ENCODE measurements at regions not wholly inside any gene's neighbourhood (a gene's known extent, or its start where the extent isn't known, plus 50 kb on each side); places are given as distances from the start of the nearest gene placed in this dataset.

- no peaks in the 10 kb centered on the region for H3K4me1 ChIP-seq (ENCODE audit: insufficient read depth, low read length)
- H3K9me3 ChIP-seq (ENCODE audit: control insufficient read depth, insufficient read depth, low read length): peaks cover 9% of the 10 kb centered on the region
- H3K36me3 ChIP-seq (ENCODE audit: insufficient read depth, low read length): no peaks in the 10 kb centered on the region
- H3K9ac ChIP-seq (ENCODE audit: low read depth, low read length): no peak overlapping the region
These were observed 825.7 kb downstream of the TECRL start for GRCh38 chr4:63583561-63583960.

GRCh38 chr4:63583007-63583406, 826.2 kb downstream of the TECRL start:
- H3K36me3 ChIP-seq (ENCODE audit: insufficient read depth, low read length): no peaks in the 10 kb centered on the region
- peaks cover 9% of the 10 kb centered on the region for H3K9me3 ChIP-seq (ENCODE audit: control insufficient read depth, insufficient read depth, low read length)
- no peaks in the 10 kb centered on the region for H3K4me1 ChIP-seq (ENCODE audit: insufficient read depth, low read length)
- no peak overlapping the region for H3K9ac ChIP-seq (ENCODE audit: low read depth, low read length)

GRCh38 chr4:63580796-63581475, 828.3 kb downstream of the TECRL start:
- Histone ChIP-seq H3K4me1 (ENCODE audit: insufficient read depth, low read length) (no peaks in the 10 kb centered on the region), H3K9me3 (ENCODE audit: control insufficient read depth, insufficient read depth, low read length) (peaks cover 15% of the 10 kb centered on the region), H3K9ac (ENCODE audit: low read depth, low read length) (no peak overlapping the region), H3K36me3 (ENCODE audit: insufficient read depth, low read length) (no peaks in the 10 kb centered on the region)

GRCh38 chr4:63578383-63578782, 830.9 kb downstream of the TECRL start:
- Histone ChIP-seq H3K4me1 (ENCODE audit: insufficient read depth, low read length) (no peaks in the 10 kb centered on the region), H3K36me3 (ENCODE audit: insufficient read depth, low read length) (no peaks in the 10 kb centered on the region), H3K9me3 (ENCODE audit: control insufficient read depth, insufficient read depth, low read length) (peaks cover 15% of the 10 kb centered on the region), H3K9ac (ENCODE audit: low read depth, low read length) (no peak overlapping the region)

GRCh38 chr4:63566658-63567057, 842.6 kb downstream of the TECRL start:
- Histone ChIP-seq H3K9me3 (ENCODE audit: control insufficient read depth, insufficient read depth, low read length) (peaks cover 2% of the 10 kb centered on the region; the same call in 1 of the 2 replicates), H3K4me1 (ENCODE audit: insufficient read depth, low read length) (no peaks in the 10 kb centered on the region), H3K9ac (ENCODE audit: low read depth, low read length) (no peak overlapping the region), H3K36me3 (ENCODE audit: insufficient read depth, low read length) (no peaks in the 10 kb centered on the region)

- peaks cover 2% of the 10 kb centered on the region; the same call in 1 of the 2 replicates for H3K9me3 ChIP-seq (ENCODE audit: control insufficient read depth, insufficient read depth, low read length)
- H3K36me3 ChIP-seq (ENCODE audit: insufficient read depth, low read length): no peaks in the 10 kb centered on the region
- no peak overlapping the region for H3K9ac ChIP-seq (ENCODE audit: low read depth, low read length)
- H3K4me1 ChIP-seq (ENCODE audit: insufficient read depth, low read length): no peaks in the 10 kb centered on the region
These were observed 845.8 kb downstream of the TECRL start for GRCh38 chr4:63563288-63564014.

- Histone ChIP-seq H3K9ac (ENCODE audit: low read depth, low read length) (no peak overlapping the region), H3K4me1 (ENCODE audit: insufficient read depth, low read length) (no peaks in the 10 kb centered on the region), H3K9me3 (ENCODE audit: control insufficient read depth, insufficient read depth, low read length) (no peaks in the 10 kb centered on the region), H3K36me3 (ENCODE audit: insufficient read depth, low read length) (no peaks in the 10 kb centered on the region)
These were observed 850.5 kb downstream of the TECRL start for GRCh38 chr4:63558709-63559108.

- Histone ChIP-seq H3K4me1 (ENCODE audit: insufficient read depth, low read length) (no peaks in the 10 kb centered on the region), H3K36me3 (ENCODE audit: insufficient read depth, low read length) (no peaks in the 10 kb centered on the region), H3K9me3 (ENCODE audit: control insufficient read depth, insufficient read depth, low read length) (no peaks in the 10 kb centered on the region), H3K9ac (ENCODE audit: low read depth, low read length) (no peak overlapping the region)
These were observed 852.9 kb downstream of the TECRL start for GRCh38 chr4:63556332-63556731.

GRCh38 chr4:63553123-63553522, 856.1 kb downstream of the TECRL start:
- Histone ChIP-seq H3K9me3 (ENCODE audit: control insufficient read depth, insufficient read depth, low read length) (no peaks in the 10 kb centered on the region), H3K4me1 (ENCODE audit: insufficient read depth, low read length) (no peaks in the 10 kb centered on the region), H3K9ac (ENCODE audit: low read depth, low read length) (no peak overlapping the region), H3K36me3 (ENCODE audit: insufficient read depth, low read length) (no peaks in the 10 kb centered on the region)

- Histone ChIP-seq H3K9me3 (ENCODE audit: control insufficient read depth, insufficient read depth, low read length) (no peaks in the 10 kb centered on the region), H3K9ac (ENCODE audit: low read depth, low read length) (no peak overlapping the region), H3K36me3 (ENCODE audit: insufficient read depth, low read length) (no peaks in the 10 kb centered on the region), H3K4me1 (ENCODE audit: insufficient read depth, low read length) (no peaks in the 10 kb centered on the region)
These were observed 867.4 kb downstream of the TECRL start for GRCh38 chr4:63541828-63542227.

GRCh38 chr4:63529581-63530337, 879.5 kb downstream of the TECRL start:
- Histone ChIP-seq H3K9me3 (ENCODE audit: control insufficient read depth, insufficient read depth, low read length) (no peaks in the 10 kb centered on the region), H3K9ac (ENCODE audit: low read depth, low read length) (no peak overlapping the region), H3K36me3 (ENCODE audit: insufficient read depth, low read length) (no peaks in the 10 kb centered on the region), H3K4me1 (ENCODE audit: insufficient read depth, low read length) (no peaks in the 10 kb centered on the region)

- Histone ChIP-seq H3K9ac (ENCODE audit: low read depth, low read length) (no peak overlapping the region), H3K9me3 (ENCODE audit: control insufficient read depth, insufficient read depth, low read length) (no peaks in the 10 kb centered on the region), H3K36me3 (ENCODE audit: insufficient read depth, low read length) (no peaks in the 10 kb centered on the region)
These were observed 880.8 kb downstream of the TECRL start for GRCh38 chr4:63528256-63528991.

GRCh38 chr4:63526251-63526650, 883.0 kb downstream of the TECRL start:
- Histone ChIP-seq H3K36me3 (ENCODE audit: insufficient read depth, low read length) (no peaks in the 10 kb centered on the region), H3K4me1 (ENCODE audit: insufficient read depth, low read length) (no peaks in the 10 kb centered on the region), H3K9me3 (ENCODE audit: control insufficient read depth, insufficient read depth, low read length) (peaks cover 8% of the 10 kb centered on the region; the same call in 1 of the 2 replicates), H3K9ac (ENCODE audit: low read depth, low read length) (no peak overlapping the region)

More at GRCh38 chr4:63528256-63528991, 880.8 kb downstream of the TECRL start:
- no peaks in the 10 kb centered on the region for H3K4me1 ChIP-seq (ENCODE audit: insufficient read depth, low read length)

GRCh38 chr4:63524764-63525163, 884.5 kb downstream of the TECRL start:
- H3K4me1 ChIP-seq (ENCODE audit: insufficient read depth, low read length): no peaks in the 10 kb centered on the region
- H3K9me3 ChIP-seq (ENCODE audit: control insufficient read depth, insufficient read depth, low read length): peaks cover 12% of the 10 kb centered on the region
- H3K36me3 ChIP-seq (ENCODE audit: insufficient read depth, low read length): no peaks in the 10 kb centered on the region
- no peak overlapping the region for H3K9ac ChIP-seq (ENCODE audit: low read depth, low read length)
